LNCAP (cell line): ENCODE measurements at regions not wholly inside any gene's neighbourhood (a gene's known extent, or its start where the extent isn't known, plus 50 kb on each side); places are given as distances from the start of the nearest gene placed in this dataset.

Experiments
- CTCF ChIP-seq: fragments of 450-650 bp; IDR thresholded peaks from 2 replicates; pipeline ENCODE4 v1.5.1; 2017; ENCODE audit warnings: mild to moderate bottlenecking

GRCh38 chr15:59923508-59923907 is 80.6 kb upstream of the FOXB1 start:
- no peak for TF ChIP-seq CTCF

- no peak for TF ChIP-seq CTCF
Measured at GRCh38 chr15:59918994-59919951, 84.8 kb upstream of the FOXB1 start.

- TF ChIP-seq CTCF = peak; percentile 72
Measured at GRCh38 chr15:59917504-59918157, 86.5 kb upstream of the FOXB1 start.

- no peak for TF ChIP-seq CTCF
Measured at GRCh38 chr15:59906046-59906445, 98.1 kb upstream of the FOXB1 start.

- no peak for TF ChIP-seq CTCF
Measured at GRCh38 chr15:59905176-59905575, 98.9 kb upstream of the FOXB1 start.

- TF ChIP-seq CTCF = no peak
Measured at GRCh38 chr15:59904450-59905135, 99.5 kb upstream of the FOXB1 start.

GRCh38 chr15:59896663-59897074 is 107.4 kb upstream of the FOXB1 start:
- TF ChIP-seq CTCF = no peak
